ENCODE measurements at regions not wholly inside any gene's neighbourhood (a gene's known extent, or its start where the extent isn't known, plus 50 kb on each side); places are given as distances from the start of the nearest gene placed in this dataset.

- TF ChIP-seq POLR2AphosphoS5 (IDR thresholded peaks at IDR 0.05; ENCODE audit: low read depth, low read length): no peak
Observed at GRCh38 chr2:204329016-204329415, 216.3 kb upstream of the PARD3B start (continued).

- H2AFZ ChIP-seq (ENCODE audit: low read depth, low read length, poor library complexity, severe bottlenecking): no peak overlapping the region
- no peaks in the 10 kb centered on the region for H3K9me2 ChIP-seq (ENCODE audit: insufficient read depth)
- H3K79me2 ChIP-seq (ENCODE audit: insufficient read depth, low read length): no peaks in the 10 kb centered on the region
- H3K4me3 ChIP-seq (replicated peaks in 1 of 2; ENCODE audit: low read depth in 1 of 2, low read length in 2 of 2): no peak overlapping the region
- H3K27me3 ChIP-seq (ENCODE audit: insufficient read depth, low read length): no peaks in the 10 kb centered on the region
- no peaks in the 10 kb centered on the region for H4K20me1 ChIP-seq (ENCODE audit: insufficient read depth)
- DNase-seq (ENCODE audit: low read depth, low spot score) (no peak), ATAC-seq (no peak)
- no TSS peak for BruUV-seq (replicated peaks)
- CTCF ChIA-PET: no interaction called here
- no peaks in the 10 kb centered on the region for H3K4me1 ChIP-seq (ENCODE audit: control insufficient read depth in 1 of 2, insufficient read depth in 2 of 2, low read length in 2 of 2)
- intact Hi-C loops (cut with micrococcal nuclease): loop anchor here (5.0 to 10.0 kb wide), 3 partner anchors 363 to 1598 kb away; no protein-coding TSS in a partner anchor
- H3K27ac ChIP-seq (ENCODE audit: low read depth, low read length): no peak overlapping the region
- no peaks in the 10 kb centered on the region for H3K36me3 ChIP-seq (ENCODE audit: control insufficient read depth in 1 of 2, insufficient read depth in 2 of 2, low read length in 2 of 2)
- H3K4me2 ChIP-seq (ENCODE audit: low read length): no peak overlapping the region
- no peaks in the 10 kb centered on the region for H3K9me3 ChIP-seq (ENCODE audit: control insufficient read depth in 1 of 2, insufficient read depth in 1 of 2, low read depth in 1 of 2, low read length in 2 of 2)
- POLR2A ChIA-PET: no interaction called here
- RAD21 ChIA-PET (ENCODE audit: low non-redundant PET in 1 of 2, low total read pairs in 2 of 2, uncharacterized antibody in 2 of 2, unreplicated experiment in 2 of 2): no interaction called here
- TF ChIP-seq ELF1 (IDR thresholded peaks at IDR 0.05; ENCODE audit: borderline replicate concordance, low read depth): no peak
- no peak for TF ChIP-seq RAD21 (IDR thresholded peaks at IDR 0.05; ENCODE audit: low read depth)
- TF ChIP-seq POLR2AphosphoS5 (IDR thresholded peaks at IDR 0.05; ENCODE audit: low read depth, low read length): no peak
- TF ChIP-seq FOSL1 (IDR thresholded peaks at IDR 0.05; ENCODE audit: low read depth): no peak
- TF ChIP-seq ZNF274 (IDR thresholded peaks at IDR 0.05; ENCODE audit: low read depth, low read length): no peak
- no peak for TF ChIP-seq REST (IDR thresholded peaks at IDR 0.05; ENCODE audit: low read depth)
- no peak for TF ChIP-seq JUND (IDR thresholded peaks at IDR 0.05)
- no peak for TF ChIP-seq CTCF (IDR thresholded peaks at IDR 0.05 in 2 of 3, conservative IDR thresholded peaks at IDR 0.05 in 1 of 3; ENCODE audit: borderline replicate concordance in 1 of 3, insufficient read depth in 1 of 3, low read depth in 2 of 3, low read length in 2 of 3)
- no peak for TF ChIP-seq SP1 (IDR thresholded peaks at IDR 0.05; ENCODE audit: low read depth)
- H3K9ac ChIP-seq (ENCODE audit: low read length): no peak overlapping the region
Observed at GRCh38 chr2:204329532-204329931, 215.7 kb upstream of the PARD3B start.
